GM18868 (cell line): ENCODE measurements at regions not wholly inside any gene's neighbourhood (a gene's known extent, or its start where the extent isn't known, plus 50 kb on each side); places are given as distances from the start of the nearest gene placed in this dataset.
"Not testable (repeated sequence)": the region's sequence is repeated elsewhere in the genome, so short reads cannot be mapped to it uniquely, and the experiment has no call there.

ENCODE experiments used
- ATAC-seq: cut with Tn5 transposase; IDR thresholded peaks from one replicate; pipeline ENCODE4 v1.9.1; 2021; ENCODE audit warnings: mild to moderate bottlenecking, moderate library complexity; ENCODE audit not compliant: unreplicated experiment

DNA sequence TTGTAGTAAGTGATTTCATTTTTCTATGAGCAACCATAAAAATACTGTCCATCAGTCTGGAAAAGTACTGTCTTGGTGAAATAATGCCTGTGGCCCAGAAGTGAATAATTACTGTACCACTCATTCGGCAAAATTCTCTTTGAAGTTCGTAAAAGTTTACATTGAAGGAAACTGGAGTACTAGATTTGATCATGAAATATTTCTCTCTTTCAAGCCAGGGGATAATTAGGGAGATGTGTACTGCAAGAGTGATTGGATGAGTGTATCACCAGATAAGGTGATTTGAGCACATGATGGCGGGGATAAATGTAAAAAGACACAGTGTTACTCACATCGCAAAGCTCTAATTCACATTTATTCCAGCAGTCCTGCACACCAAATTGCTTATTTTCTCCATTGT, 883.2 kb upstream of the PIK3C3 start:
- ATAC-seq = no peak

DNA sequence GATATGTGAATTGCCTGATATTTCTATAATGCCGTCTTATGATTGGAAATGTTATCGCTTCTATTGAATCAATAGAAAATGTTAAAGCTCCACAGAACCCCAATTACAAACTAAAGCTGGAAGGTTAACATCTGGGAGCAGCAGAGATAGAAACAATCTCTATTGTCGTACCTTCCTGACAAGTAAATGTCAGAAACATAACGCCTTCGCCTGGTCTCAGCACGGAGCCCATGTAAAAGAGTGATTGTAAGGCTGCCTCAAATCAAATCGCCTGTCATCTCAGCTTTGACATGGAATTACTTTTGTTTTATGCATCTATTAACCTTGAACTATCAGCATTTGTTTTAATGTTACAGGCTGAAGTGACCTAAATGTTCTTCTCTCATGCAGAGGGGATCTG, 885.9 kb upstream of the PIK3C3 start:
- no peak for ATAC-seq

DNA sequence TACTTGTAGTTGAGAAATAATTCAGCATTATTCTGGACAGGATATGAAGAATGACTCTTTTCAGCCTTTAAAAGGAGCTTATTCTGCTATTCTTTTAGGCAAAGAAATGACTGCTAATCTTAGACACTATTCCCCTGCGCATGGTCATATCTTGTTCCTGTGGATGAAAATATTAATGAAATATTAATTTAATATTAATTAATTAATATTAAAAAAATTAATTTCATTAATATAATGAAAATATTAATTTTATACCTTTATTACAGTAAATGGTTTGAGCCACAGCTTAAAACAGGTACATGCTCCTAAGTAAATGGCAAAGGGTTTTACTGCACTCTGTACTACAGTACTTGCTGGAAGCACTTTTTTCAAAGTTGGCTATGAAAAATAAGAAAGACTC, 890.1 kb upstream of the PIK3C3 start:
- ATAC-seq = no peak

DNA sequence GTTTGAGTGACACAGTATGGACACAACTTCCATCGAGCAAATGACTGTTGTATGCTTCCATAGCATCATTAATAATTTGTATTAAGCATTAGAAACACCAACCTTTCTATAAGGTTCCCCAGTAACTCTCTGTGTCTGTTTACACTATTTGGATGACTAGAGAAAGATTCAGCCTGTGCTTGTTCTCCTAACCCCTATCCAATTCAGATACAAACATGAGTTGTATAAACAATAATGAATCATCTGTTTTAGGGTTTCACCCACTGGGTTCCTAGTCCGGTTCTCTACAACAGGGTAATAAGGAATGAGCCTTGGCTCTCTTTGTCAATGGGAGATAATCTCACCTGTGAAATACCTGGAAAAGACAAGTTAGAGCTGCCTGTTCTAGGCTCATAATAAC, 894.1 kb upstream of the PIK3C3 start:
- no peak for ATAC-seq

DNA sequence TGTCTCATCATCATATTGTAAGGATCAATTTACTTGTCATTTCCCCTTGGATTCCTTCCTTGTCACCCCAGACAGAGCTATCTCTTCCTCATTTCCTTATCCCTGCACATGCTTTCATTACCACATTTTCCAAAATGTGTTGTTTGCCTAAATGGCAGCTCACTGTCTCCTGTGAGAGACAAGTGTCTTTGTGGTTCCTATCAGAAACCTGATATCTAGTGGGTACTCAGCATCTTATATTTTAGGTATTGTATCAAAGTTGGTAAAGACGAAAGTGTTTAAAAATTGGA, 896.0 kb upstream of the PIK3C3 start:
- ATAC-seq = no peak

DNA sequence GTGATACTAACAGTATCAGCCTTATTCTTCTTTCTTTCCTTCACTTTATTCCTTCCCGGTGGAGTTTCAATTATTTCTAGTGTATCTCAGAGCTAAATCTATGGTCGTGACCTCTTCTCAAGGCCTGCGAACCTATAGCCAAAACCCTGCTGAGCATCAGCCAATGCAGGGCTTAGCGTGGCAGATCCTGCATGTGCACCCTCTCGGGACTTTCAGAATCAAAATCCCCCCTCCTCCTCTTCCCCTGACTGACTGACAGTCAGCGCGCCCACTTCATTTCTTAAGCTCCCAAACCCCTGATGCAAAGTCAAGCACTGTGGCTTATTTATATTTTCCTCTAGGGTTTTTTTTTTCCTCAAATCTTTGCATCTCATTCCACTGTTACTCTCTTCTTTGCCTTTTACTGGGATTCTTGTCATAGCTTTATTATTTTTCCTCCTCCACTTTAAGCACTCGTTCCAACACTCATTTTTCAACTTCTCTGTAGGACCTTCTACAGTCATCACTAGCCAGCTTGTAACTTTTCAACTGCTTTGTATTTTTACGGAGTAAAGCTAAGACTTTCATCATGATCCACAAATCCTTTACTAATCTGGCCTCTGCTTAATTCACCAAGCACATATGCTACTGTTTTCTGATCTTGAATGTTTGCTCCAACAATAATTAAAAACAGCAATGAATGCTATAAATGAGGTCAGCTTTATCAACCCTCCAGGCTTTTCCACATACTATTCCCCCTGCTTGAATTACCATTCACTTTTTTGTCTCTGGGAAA, 896.5 kb upstream of the PIK3C3 start:
- ATAC-seq = no peak

DNA sequence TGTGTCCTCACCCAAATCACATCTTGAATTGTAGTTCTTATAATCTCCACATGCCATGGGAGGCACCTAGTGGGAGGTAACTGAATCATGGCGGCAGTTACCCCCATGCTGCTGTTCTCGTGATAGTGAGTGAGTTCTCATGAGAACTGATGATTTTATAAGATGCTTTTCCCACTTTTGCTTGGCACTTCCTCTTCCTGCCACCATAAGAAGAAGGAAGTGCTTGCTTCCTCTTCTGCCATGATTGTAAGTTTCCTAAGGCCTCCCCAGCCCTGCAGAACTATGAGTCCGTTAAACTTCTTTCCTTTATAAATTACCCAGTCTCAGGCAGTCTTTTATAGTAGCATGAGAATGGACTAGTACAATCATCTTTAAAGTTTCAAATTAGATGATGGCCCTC, 902.4 kb upstream of the PIK3C3 start:
- no peak for ATAC-seq

DNA sequence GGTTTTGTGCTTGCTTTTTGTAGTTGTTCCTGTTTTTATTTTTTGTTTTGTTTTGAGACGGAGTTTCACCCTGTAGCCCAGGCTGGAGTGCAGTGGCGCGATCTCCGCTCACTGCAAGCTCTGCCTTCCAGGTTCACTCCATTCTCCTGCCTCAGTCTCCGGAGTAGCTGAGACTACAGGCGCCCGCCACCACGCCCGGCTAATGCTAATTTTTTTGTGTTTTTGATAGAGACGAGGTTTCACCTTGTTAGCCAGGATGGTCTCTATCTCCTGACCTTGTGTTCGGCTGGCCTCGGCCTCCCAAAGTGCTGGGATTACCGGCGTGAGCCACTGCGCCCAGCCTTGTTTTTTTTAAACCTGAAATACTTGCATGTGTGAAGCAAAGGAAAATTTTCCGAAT, 908.8 kb upstream of the PIK3C3 start:
- not testable (repeated sequence) for ATAC-seq

DNA sequence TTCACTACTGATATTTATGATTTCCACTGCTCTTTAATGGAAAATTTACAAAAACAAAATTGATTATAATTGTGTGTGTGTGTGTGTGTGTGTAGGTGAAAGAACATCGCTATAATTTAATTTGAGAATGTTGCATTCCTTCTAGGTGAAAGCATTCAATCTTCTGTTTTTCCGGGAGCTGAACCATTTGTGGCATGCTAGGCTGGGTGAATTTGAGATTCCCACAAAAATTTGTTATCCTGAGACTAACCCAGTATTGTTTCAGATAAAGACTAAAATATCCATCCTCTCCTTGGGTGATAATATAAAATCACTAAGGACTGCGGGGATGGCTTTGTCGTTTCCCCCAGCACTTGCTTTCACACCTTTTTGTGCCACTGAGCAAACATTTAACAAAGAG, 911.2 kb upstream of the PIK3C3 start:
- no peak for ATAC-seq

DNA sequence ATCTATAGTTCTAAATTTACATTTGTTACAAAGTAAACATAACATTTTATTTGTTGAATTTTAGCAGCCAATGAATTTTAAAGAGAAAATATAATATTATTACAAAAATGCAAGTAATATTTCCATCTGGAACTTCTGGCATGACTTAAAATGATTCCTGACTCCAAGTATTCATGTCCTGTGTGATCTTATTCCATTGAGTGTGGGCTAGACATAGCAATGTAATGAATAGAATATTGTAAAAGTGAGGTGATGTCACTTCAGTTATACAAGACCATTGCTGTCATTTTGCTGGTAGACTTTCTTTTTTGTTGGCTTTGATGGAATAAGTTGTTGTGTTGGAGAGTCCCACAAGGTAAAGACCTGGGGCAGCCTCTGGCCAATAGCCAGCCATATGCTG, 912.2 kb upstream of the PIK3C3 start:
- no peak for ATAC-seq

DNA sequence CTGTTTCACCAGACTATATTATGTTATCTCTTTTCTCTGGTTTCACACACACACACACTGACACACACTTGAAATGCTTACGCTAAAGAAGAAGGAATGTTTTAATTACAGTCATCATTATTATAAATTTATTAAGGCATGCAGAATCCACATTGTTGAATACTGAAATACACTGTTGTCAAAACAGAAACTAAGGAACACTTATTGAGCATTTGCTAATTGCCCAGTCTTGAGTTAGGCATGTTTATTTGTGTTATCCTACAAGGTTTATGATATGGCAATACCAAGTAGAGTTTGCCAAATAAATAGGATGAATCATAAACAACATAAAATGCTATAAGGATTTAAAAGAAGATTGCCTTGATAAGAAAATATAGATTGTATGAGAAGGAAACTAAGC, 917.0 kb upstream of the PIK3C3 start:
- no peak for ATAC-seq

DNA sequence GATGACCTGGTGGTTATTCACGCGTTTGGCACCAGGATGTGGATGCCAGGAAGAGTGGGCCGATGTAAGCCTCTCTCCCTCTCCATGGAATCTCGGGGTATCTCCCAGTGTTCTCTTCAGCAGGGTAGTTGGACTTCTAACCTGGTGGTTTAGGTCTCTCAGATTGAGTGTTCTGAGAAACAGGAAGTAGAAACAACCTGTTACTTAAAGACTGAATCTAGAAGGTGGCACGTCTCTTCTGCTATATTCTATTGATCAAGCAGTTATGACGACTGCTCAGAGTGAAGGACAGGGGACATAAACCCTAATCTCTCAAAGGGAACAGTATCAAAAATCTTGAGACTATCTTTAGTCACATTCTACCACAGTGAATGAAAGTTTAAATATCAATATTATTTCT, 918.7 kb upstream of the PIK3C3 start:
- ATAC-seq = no peak

DNA sequence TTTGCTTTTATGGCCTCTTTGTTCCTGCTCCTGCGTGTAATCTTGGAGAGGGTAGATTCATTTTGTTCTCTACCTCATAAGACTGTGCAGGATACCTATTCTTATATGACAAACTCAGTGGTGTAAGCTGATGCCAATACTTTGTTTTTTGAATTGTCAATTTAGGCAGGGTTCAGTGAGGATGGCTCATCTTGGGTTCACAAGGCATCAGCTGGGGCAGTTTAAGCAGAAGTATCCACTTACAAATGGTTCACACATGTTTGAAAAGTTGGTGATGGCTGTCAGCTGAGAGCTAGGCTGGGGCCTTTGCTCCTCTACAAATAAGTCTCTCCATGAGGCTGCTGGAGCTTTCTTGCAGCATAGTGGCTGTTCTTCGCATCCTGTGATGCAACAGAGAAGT, 920.6 kb upstream of the PIK3C3 start:
- no peak for ATAC-seq

DNA sequence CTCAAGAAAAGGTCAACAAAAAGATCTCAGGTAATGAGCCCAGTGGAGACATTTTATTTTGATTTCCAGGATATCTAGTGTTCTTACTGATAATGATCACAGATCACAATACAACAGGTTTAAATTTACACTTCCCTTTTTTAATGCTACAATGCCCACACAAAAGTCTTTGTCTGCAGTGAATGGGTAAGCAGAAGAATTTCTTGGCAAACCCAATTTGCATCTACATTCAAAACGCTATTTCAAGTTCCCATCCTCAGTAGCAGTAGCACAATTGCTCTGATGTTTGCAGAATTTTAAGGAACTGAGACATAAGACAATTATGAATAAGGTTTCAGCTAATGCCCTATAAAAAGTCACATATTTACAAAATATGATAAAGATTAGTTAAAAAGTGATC, 929.4 kb upstream of the PIK3C3 start:
- peak; percentile 89 for ATAC-seq

DNA sequence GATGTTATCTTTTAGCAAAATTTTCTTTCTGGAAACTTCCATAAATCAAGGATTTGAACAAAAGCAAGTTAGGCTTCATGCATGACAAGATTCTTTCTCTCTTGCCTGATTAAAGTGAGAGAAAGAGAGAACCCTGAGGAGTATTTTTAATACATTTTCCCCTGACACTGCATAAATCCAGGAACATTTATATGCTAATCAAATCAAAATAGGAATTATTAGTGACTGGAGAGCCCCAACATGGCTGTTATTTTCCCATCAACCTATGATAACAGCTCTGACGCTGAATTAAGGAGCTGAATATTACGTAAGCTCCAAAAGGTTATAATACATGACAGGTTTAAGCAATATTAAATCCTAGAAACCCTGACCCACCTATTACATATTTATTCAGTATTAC, 930.2 kb upstream of the PIK3C3 start:
- ATAC-seq = no peak

DNA sequence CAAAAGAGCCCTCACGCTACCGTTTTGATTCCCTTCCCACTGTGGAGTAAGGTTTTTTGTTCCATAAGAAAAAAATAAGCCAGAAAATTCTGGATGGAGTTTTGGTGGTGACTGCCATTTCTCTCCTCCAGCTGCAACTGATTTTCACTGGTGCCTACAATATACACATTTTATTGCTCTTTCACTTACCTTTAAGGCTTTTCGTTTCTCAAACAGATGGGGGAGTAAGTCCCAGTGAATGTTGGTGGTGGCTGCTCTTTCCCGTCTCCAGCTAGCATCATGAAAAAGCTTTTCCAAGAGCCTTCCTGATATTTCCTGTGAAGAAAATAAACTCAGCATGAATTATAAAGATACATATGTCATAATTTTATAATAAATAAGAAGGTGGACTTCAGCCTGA, 932.5 kb upstream of the PIK3C3 start:
- ATAC-seq = no peak

DNA sequence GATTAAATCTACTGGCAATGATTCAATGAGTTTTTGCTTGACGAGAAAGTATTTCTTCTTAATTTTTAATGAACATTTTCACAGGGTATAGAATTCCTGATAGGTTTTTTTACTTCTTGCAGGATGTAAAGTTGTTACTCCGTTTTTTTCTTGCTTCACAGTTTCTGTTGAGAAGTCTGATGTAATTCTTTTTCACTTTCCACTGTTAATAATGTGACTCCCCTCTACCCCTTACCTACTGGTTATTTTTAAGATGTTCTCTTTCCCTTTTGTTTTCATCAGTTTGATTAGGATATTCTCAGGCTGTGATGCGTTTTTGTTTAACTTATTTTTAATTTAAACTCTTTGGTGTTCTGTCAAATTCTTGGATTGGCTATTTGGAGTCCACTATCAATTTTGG, 933.9 kb upstream of the PIK3C3 start:
- no peak for ATAC-seq

DNA sequence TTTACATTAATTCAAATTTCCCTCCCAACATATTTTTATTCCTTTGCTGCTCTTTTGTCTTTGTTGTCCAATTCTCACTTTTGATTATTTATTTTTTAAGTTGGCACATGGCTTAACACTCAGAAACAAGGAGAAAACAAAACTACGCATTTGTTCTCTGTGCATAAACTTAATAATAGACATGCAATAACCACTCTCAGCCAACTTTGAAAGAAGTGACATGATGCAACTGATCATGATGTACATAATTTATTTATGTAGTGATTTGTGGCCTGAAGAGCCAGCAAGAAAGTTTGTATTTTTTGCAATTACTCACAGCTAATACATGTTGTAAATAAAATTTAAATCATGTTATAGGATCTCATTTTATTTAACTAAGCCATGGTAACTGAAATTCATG, 942.8 kb upstream of the PIK3C3 start:
- no peak for ATAC-seq

DNA sequence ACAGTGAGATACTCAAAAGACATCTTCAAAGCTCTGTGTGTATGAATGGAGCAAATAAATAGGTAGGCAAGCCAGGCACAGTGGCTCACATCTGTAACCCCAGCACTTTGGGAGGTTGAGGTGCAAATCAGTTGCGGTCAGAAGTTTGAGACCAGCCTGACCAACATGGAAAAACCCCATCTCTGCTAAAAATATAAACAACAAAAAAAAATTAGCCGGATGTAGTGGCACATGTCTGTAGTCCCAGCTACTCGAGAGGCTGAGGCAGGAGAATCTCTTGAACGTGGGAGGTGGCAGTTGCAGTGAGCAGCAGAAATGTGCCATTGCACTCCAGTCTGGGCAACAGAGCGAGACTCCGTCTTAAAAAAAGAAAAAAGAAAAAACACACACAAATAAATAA, 945.1 kb upstream of the PIK3C3 start:
- ATAC-seq = peak; percentile 52

DNA sequence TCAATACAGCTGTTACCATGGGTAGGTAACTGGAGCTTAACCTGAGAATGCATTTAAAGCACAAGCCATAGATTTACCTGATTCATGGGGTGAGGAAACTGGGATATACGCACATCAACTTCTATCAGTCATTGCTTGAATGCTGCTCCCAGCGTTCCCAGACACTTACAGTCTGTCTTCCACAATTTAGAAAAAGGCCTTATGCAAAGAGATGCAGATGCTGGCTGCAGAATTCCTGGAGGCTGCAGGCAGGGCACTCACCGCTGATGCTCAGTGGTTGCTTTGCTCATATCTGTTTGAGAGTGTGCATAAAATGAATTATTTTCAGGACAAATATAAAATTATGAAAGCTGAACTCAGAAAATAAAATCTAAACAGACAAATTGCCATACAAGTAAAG, 950.7 kb upstream of the PIK3C3 start:
- no peak for ATAC-seq

DNA sequence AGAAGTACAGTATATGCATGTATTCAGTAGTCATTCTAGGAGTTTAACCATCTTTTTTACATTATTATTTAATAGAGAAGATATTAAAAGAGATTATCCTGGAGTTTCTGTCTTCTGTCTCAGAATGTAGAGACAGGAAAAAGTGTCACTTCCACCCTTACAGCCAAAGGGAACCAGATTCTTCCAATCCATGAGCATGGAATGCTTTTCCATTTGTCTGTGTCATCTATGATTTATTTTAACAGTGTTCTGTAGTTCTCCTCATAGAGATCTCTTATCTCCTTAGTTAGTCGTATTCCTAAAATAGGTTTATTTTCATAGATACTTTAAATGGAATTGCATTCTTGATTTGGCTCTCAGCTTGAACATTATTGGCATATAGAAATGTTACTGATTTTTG, 959.5 kb upstream of the PIK3C3 start:
- ATAC-seq = no peak

DNA sequence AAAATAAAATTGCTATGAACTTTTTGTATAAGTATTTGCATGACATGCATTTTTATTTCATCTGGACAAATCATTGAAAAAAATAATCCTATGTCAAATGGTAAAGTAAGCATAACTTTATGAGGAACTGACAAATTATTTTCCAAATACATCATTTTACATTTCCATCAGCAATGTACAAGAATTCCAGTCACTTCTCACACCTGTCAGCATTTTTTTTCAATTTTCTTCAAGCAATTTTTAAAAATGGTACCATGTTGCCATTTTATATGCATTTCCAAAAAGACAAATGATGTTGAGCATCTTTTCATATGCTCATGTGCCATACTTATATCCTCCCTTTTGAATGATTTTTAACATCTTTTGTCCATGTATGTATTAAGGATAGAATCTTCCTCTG, 961.7 kb upstream of the PIK3C3 start:
- no peak for ATAC-seq

DNA sequence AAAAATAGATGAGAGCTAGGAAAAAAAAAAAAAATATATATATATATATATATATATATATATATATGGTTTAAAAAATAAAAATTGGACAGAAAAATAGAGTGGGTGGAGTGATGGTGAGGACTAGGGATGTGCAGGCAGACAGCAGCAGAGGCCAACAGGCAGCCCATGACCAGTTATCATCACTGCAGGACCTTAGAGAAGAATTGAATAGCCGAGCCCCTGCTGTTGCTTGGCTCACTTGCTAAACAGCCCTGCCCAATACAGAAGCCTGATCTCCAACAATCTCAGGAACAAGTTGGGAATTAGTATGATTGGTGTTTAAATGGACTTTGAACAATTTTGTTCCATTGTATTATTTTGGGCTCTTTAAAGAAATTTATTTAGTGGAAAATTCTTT, 967.5 kb upstream of the PIK3C3 start:
- no peak for ATAC-seq

DNA sequence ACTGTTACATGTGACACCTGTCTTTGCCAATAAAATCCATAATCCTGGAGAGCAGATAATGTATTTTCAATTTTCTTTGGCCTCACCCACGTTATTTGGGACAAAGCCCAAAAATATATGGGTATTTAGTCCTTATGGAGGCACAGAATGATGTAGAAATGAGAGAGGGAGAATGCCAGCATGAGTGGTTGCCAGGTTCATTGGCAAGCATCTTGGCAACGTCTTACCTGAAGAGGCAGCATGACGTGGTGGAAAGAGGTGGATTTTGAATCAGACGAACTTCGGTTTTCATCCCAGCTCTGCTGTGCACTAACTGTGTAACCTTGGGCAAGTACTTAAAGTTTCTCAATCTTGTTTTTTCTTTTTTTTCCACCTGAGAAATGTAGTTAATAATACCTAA, 969.6 kb upstream of the PIK3C3 start:
- ATAC-seq = no peak
